Stimulated activated CD8-positive, alpha-beta memory T cell treated with anti-CD3 and anti-CD28 coated beads, Interleukin-2, amount 100 ng/mL, for 48 hours (primary cell): ENCODE measurements at regions not wholly inside any gene's neighbourhood (a gene's known extent, or its start where the extent isn't known, plus 50 kb on each side); places are given as distances from the start of the nearest gene placed in this dataset.
"Not testable (repeated sequence)": the region's sequence is repeated elsewhere in the genome, so short reads cannot be mapped to it uniquely, and the experiment has no call there.

Experiments used
- DNase-seq, 2 donors: peaks; one replicate each; pipeline ENCODE4 v3.0.0-alpha.2; 2020; ENCODE audit warnings: low read depth in 2 of 2

DNA sequence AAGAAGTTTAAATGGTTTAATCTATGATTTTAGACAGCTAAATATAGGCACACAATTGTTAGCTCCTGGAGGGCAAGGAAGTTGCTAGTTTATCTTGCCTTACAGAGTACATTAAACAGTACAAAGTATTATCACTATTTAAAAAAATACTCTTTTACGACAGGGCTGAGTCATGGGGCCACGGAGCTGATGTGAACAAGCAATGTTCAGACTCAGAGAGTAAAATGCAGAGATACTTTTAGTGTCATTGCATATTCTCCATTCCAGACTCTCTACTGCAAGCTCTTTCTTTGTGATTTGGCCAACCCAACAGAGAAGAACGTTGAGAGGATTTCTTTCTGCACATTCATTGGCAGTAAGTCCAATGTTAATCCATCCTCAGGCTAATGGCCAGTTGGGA is 352.4 kb downstream of the SPRY2 start:
- no peak for DNase-seq

DNA sequence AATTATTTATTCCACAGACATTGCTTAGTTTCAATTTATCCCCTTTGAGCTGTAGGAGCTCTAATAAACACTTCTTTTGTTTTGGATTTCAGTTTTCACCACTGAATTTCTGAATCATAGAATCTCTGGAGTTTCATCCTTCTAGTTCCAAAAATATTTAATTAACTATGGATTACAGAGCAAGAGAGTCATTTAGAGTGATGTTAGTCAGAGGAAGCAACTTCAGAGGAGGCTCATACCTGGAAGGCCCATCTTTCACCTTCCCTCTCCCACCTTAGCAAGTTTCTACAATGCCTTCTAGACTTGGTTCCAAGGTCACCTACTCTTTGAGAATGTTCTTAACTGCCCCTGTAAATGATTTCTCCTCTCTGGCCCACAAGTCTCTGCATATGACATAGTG is 353.2 kb downstream of the SPRY2 start:
- no peak for DNase-seq

DNA sequence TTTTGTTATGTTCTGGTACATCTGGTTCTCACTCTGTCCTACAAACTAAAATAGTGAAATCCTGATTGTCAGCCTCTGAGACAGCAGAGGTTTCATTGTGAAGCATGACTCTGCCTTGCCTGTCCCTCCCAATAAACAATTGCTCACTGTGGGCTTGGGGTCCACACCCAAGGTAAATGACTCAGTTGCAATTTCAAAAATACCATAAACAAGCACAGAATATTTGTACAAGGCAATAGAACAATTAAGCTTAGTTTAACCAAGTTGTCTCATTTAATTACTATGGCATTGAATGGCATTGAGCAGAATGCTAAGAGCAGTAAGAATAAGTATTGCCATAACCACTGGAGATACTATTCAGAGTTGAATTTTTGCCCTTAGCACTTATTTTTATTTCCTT is 353.6 kb downstream of the SPRY2 start:
- no peak for DNase-seq

DNA sequence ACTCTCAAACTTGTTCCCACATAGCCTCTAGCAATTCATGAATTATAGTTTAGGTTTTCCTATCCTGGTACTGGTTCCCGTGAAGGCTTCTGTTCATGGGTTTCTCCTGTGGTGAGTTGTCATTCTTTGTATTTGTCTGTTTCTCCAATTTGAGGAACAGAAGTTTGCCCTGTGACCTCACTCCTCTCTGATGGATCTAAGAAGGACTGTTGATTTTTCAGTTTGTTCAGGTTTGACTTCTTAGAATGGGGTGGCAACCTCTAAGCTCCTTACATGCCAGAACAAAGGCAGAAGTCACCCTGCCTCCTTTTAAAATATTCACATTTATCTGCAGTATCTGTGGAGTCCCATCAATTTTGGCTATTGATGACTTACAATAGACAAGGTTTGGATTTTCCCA is 354.0 kb downstream of the SPRY2 start:
- DNase-seq: no peak

DNA sequence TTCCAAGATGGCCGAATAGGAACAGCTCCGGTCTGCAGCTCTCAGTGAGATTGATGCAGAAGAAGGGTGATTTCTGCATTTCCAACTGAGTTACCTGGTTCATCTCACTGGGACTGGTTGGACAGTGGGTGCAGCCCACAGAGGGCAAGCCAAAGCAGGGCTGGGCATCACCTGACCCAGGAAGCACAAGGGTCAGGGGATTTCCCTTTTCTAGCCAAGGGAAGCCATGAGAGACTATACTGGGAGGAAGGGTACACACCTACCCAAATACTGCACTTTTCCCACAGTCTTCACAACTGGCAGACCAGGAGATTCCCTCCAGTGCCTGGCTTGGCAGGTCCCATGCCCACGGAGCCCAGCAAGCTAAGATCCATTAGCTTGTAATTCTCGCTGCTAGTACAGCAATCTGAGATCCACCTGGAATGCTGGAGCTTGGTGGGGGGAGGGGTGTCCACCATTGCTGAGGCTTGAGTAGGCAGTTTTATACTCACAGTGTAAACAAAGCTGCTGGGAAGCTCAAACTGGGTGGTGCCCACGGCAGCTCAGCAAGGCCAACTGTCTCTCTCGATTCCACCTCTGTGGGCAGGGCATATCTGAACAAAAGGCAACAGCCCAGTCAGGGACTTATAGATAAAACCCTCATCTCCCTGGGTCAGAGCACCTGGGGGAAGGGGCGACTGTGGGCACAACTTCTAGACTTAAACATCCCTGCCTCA is 365.8 kb downstream of the SPRY2 start:
- DNase-seq: not testable (repeated sequence)

DNA sequence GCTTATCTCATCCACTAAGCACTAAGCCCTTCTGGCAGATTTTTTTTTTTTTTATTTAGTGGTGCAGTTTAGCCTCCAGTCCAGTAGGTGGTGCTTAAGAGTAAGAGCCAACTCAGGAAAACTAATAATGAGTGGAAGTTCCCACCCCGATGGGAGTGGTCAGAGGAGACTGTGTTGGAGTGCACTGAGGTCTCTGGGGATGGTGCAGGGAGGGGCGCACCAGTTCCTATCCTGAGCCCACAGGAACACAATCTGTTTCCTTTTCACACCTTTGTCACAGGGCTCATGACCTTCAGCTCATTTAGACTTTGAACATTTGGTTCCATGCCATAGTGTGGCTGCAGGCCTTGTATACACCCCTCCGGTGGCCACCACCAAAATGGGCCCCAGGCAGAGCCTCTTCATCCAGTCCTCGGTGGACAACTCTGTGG is 367.4 kb downstream of the SPRY2 start:
- DNase-seq: no peak

DNA sequence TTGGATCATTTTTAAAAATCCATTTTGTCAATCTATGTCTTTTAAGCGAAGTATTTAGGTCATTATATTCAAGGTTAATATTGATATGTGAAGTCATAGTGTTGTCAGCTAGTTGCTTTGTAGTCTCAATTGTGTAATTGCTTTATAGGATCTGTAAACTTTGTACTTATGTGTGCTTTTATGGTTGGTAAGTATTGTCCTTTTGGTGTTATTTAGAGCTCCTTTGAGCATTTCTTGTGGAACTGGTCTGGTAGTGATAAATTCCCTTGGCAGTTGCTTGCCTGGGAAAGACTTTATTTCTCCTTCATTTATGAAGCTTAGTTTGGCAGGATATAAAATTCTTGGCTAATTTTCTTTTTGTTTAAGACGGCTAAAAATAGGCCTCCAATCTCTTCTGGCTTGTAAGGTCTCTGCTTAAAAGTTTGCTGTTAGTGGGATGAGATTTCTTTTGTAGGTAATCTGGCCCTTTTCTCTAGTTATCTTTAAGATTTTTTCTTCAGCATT is 368.8 kb downstream of the SPRY2 start:
- DNase-seq: no peak

DNA sequence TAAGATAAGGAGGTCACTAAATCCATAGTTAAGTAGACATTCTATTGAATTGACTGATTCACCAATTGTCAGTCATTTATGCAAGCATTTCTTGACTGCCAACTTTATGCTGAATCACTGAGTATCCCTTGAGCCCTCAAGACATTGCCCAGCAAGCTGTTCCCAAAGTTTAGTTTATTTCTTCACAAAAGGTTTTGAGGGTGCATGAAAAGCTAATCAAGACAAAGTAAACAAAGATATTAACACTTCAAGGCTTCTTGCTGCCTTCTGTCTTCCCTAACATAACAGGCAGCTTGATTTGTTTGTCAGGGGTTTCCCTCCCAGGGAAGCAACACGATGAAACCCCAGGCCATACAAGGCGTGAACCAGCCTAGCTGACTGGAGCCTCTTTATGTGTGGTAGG is 374.4 kb downstream of the SPRY2 start:
- no peak for DNase-seq

DNA sequence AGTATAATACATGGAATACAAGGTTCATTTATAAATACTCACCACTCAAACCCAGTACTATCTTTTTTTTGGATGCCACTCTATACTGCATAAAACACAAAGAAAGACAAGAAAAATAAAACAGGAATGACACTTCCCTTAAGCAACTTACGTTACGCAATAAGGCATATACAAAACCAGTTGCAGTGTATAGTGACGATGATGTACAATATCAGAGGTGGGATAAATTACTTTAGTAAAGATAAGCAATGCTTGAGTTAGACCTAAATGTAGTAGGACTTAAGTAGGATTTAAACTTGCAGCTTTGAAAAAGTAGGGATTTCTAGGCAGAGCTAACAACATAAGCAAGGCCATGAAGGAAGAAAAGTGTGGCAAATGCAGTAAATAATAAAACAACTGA is 374.9 kb downstream of the SPRY2 start:
- DNase-seq: no peak

DNA sequence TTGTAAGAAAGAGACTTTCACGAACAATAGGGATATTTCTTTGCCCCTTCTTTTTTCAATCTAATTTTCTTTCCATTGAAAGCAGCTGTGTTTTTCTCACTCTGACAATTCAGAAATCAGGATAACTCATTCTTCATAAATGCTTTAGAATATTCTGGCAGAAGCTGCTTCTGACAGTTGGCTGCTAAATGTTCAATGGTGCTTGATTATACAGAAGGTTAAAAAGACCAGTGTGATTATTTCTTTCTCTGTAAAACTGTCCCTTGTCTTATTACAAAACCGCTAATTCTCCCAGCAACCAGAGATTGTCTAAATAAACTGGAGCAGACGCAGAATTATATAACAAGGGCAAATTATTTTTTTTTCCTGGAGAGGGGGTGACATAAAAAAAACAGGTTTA is 394.4 kb downstream of the SPRY2 start:
- DNase-seq: no peak

DNA sequence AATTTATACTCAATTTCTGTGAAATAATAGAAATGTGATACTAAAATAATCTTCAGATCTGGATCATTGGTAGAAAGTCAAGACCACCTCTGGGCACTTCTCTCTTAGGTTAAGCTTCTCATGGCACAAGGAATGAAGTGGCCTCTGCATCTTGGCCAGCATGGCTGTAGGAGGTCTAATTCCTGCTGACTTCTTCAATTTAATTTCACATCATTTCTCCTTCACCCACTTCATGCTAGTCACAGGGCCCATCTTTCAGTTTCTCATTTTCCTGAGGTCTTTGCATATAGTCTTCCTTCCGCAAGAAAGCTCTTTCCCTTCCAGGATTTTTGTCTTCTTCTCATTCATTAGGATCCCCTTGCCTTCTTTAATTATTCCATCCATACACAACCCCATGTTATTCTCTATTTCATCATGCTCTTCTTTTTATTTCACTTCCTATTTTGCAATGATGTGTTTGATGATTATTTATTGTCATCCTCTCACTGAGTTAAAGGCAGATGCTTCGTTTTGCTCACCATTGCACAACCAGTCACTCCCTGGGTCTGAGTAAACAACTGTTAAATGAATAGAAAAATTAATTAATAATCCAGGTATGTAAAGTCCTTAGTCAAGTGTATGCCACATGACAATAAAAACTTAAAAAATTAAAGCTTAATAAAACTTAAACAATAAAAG is 397.4 kb downstream of the SPRY2 start:
- DNase-seq: no peak

DNA sequence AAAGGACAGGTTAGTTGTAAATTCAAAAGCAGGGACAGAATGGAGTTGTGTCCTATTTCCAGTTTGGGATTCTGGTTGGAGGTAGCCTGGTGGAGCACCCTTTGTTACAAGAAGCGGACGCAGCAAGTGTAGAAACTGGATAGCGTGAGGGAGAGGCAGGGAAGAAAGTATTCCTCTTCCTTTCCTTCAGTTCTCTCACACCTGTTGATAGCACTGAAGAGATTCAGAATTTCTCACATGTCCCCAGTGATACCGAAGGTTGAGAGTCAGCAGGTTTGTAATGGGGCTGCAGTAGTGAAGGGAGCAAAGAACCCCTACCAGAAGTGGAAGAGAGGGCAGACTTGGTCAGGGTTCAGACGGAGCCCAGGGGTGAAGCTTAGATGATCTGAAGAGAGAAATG is 399.2 kb downstream of the SPRY2 start:
- DNase-seq: no peak

DNA sequence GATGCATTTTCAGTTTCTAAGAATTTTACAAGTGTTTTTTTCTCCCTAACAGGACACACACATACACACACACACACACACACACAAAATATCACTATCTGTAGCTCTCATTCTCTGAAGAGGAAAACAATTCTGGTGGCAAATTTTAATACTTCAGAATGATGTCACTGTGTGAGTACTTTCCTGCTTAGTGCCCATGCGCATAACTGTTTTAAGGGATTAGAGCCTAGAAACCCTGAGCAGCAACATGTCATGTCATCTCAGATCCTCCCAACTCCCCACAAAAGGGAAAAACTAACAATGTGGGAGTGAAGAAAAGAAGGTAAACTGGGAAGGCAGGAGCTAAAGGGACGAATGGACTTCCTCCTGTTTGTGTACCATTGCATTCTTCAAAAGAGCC is 401.2 kb downstream of the SPRY2 start:
- no peak for DNase-seq

DNA sequence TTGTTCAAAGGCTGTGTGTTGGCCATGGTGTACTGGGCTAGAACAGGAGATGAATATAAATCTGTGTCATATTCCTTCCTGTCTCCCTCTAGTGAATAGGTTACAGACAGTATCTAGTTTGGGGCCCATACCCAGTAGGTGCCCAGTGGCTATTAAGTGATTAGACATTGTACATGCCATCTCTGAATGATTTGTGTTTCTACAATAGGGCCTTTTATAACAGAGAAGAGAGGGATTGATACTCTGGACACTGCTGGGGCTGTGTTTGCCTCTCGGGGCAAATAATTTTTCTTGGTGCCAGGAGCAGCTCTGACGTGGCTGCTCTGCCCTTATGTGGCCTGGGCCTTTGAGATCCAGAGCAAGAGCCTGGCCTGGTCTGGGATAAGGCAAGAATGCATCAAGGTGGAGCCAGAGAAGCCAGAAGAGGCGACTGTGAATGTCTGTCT is 403.1 kb downstream of the SPRY2 start:
- no peak for DNase-seq

DNA sequence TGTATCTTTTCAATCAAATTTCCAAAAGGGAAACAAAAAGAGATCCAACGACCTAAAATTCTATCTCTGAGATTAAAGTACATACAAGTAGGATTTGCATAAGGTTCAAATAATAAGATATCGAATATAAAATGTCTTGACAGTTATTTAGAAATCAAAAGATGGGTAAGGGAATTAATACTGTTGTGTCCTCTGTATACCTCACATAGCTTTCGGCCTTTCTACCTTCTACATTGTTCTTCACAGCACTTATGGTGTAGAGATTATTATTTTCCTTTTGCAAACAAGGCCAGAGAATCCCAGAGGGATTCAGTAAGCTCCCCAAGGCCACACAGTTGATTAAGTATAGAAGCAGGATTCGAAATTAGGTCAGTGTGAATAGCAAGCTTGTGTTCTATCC is 403.6 kb downstream of the SPRY2 start:
- no peak for DNase-seq

DNA sequence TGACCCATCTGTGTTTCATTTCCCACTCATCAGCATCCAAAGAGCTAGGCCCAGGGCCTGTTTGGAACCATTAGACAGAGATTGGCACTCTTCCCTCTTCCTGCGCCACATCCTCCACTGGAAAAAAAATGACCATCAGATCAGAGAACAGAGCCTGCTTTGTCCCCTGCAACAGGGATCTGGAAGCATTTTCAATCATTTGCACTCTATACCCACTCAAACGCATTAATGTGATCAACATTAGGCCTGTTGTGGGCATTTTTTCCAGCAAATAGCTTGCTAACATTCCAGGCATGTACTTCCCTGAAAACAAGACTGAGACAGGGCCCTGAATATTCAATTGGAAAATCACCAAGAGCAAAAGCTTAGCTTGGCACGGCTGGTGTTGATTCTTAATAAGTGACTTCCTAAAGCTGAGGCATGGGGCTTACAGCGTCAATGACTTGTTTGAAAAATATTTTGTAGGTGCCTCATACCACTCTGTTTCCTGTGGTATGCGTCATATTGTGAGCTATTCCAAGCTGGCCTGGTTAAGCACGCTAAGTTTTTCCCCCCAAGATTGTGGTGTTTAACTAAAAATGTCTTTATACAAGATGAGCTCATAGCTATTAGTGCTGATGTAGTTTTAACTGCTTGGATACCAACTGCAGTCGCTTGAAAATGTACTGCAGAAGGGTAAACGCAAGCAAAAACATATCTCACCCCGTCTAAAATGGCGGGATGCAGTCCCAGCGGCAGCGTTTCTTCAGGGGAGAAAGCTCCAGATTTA is 404.4 kb downstream of the SPRY2 start:
- no peak for DNase-seq

DNA sequence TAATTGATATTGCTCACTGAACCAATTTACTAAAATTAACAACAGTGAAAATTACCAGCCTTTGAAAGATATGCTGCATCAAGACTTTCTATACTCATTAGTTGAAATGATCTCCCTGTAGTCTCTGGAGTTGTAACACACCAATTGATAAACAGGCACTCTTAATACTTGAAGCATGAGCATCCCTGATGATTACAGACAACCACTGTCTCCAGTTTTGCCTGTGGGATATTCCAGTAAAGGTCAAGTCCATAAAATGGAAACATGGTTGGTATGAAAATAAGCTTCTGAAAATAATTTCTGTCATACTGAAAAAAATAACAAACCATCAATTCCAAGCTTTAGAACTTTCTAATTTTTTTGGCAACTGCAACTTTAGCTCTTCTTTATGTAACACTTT is 405.8 kb downstream of the SPRY2 start:
- no peak for DNase-seq

DNA sequence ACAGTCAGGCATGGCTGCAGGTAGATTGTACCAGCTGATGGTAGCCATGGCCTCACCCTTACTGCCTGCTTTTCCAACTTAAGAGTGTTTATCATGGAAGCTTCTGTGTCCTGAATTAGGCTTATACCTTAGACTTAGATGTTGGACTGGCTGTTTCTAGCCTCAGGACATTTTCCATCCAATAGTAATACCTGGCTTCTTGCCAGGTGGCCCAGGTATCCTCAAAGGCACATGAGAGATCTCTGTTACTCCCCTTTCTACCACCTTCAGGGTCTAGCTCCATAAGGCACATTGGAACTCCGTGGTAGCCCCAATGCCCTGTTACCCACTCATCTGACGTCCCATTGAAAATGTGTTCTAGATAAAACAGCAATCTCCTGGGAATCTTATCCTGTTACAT is 407.5 kb downstream of the SPRY2 start:
- no peak for DNase-seq

DNA sequence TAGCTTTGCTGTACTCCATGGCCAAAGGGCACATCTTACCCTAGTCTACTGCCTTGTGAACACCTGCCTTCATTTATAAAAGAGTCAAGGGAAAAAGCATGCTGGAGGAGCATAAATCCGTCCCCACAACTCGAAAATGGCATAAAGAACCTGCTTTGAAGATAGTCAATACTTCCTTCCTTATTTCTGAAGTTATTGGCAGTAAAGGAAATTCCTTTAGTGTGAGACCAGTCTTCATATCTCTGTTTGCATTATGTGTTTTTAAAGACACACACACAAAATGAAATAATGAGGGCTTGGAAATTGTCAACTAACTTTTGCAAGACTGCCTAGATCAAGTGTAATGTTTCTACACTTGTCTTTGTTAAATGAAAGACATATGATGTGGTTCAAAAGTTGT is 408.4 kb downstream of the SPRY2 start:
- DNase-seq: no peak

DNA sequence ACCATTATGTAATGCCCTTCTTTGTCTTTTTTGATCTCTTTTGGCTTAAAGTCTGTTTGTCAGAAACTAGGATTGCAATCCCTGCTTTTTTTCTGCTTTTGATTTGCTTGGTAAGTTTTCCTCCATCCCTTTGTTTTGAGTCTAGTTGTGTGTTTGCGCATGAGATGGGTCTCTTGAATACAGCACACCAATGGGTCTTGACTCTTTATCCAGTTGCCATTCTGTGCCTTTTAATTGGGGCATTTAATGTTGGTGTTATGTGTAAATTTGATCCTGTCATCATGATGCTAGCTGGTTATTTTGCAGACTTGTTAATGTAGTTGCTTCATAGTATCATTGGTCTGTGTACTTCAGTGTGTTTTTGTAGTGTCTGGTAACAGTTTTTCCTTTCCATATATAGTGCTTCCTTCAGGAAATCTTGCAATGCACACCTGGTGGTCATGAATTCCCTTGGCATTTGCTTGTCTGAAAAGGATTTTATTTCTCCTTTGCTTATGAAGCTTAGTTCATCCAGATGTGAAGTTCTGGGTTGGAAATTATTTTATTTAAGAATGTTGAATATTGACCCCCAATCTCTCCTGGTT is 416.9 kb downstream of the SPRY2 start:
- not testable (repeated sequence) for DNase-seq

DNA sequence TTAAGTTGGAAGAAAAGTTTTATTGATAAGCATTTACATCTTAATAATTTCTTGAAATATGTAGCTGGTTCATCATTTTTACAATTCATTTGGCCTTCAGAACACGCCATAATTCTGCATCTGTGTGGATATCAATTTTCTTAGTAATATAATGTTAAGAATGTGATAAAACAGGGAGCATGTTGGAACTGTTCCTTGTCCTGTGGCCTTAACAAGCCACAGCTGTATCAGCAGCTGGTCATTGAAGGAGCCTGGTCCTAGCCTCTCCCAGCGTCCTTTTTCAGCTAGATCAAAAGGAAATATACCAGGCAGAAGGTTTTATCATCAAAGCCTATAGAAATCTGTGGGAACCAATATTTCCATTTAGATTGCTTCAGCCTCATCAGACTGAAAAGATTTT is 421.8 kb downstream of the SPRY2 start:
- DNase-seq: no peak

DNA sequence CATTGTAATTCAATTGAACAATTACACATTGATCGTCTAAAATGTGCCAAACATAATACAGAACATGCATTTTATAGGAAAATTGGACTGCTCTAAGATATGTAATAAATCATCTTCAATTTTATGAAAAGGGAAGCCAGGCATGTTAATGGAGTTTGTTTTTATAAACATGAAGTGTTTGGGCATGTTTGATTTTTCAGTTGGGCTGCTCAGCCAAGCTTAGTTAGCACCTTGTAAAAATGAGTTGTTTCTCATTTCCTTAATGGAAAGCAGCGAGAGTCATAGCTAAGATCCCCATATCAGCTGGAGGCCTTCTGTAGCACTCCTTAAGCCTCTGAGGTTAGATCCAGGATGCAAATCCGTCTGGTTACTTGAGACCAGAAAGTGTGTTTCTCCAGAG is 422.3 kb downstream of the SPRY2 start:
- DNase-seq: no peak
